GM12878 (cell line): ENCODE measurements at regions not wholly inside any gene's neighbourhood (a gene's known extent, or its start where the extent isn't known, plus 50 kb on each side); places are given as distances from the start of the nearest gene placed in this dataset.

ENCODE experiments used
- CREB1 ChIP-seq: IDR thresholded peaks from 2 replicates; pipeline ENCODE4 v1.6.1; 2012; ENCODE audit warnings: low read depth, mild to moderate bottlenecking, inconsistent platforms
- FOS ChIP-seq: IDR thresholded peaks from 3 replicates; pipeline ENCODE4 v1.6.1; 2011; ENCODE audit warnings: borderline replicate concordance; ENCODE audit not compliant: insufficient read length; ENCODE audit errors: extremely low read depth
- FOXK2 ChIP-seq: fragments of 450-650 bp; IDR thresholded peaks from 2 replicates; pipeline ENCODE4 v1.6.1; 2017; ENCODE audit warnings: mild to moderate bottlenecking, moderate library complexity
- MXI1 ChIP-seq: fragments of 150-350 bp; IDR thresholded peaks from 2 replicates; pipeline ENCODE4 v1.6.1; 2011; ENCODE audit warnings: low read depth, mild to moderate bottlenecking, inconsistent platforms, low read length, improper control_type of control experiment
- NBN ChIP-seq: fragments of 450-650 bp; IDR thresholded peaks from 2 replicates; pipeline ENCODE4 v1.6.1; 2016
- RAD21 ChIP-seq: IDR thresholded peaks from 2 replicates; pipeline ENCODE4 v1.6.1; 2011; ENCODE audit warnings: mild to moderate bottlenecking, low read depth, low read length, moderate library complexity; ENCODE audit not compliant: insufficient read depth
- TF ChIP-seq, protein P1 (sequence below), 3 experiments: IDR thresholded peaks in 2 of 3; conservative IDR thresholded peaks in 1 of 3; 2 replicates each; pipeline ENCODE4 v1.5.1; 2011; ENCODE audit warnings: low read depth in 3 of 3, low read length in 3 of 3, mild to moderate bottlenecking in 3 of 3, control low read depth in 2 of 3, moderate library complexity in 2 of 3, inconsistent platforms in 1 of 3, mixed read lengths in 1 of 3; ENCODE audit not compliant: control insufficient read depth in 2 of 3, insufficient read depth in 1 of 3; ENCODE audit errors: extremely low read depth in 1 of 3

DNA sequence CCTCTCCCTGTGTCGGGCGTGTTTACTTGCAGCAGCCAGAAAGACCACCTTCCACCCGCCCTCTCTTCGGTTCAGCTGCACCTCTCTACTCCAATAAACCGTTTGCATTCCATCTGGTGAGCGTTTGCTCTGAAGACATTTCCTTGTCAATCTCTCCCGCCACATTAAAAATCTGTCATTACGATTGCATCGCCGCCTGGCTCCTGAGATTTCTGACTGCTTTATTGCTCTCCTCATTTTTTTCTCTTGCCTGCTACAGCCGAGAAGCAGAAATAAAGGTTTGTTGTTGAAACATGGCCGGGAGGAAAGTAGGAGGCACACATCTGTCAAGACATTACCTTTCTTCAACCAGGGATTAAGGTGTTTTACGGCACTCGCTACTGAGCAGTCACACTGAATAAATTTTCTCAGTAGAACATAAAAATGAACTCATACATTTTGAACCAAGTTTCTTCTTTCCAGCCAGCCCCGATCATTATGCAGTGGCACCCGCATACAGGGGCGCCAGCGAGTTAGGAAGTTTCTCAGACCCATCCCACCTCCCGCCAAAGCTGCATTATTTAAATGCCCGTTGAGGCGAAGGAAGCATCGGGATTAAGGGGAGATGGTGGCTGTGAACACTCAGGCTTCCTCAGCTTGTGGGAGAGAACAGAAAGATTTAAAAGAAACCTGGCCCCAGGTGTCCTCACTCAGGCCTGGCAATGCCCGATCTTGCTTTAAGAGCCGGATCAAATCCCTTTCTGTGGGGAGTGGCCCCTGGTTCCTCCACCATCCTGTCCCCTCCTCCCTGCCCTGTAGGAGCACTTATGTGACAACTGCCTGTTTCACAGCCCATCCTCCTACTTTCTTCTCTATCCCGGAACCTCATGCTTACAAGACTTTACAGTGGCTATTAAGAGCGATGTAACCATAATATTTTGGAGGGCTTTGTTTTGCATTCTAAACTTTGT lies 1108.9 kb downstream of the BCL11B start:
- TF ChIP-seq, protein P1, sequence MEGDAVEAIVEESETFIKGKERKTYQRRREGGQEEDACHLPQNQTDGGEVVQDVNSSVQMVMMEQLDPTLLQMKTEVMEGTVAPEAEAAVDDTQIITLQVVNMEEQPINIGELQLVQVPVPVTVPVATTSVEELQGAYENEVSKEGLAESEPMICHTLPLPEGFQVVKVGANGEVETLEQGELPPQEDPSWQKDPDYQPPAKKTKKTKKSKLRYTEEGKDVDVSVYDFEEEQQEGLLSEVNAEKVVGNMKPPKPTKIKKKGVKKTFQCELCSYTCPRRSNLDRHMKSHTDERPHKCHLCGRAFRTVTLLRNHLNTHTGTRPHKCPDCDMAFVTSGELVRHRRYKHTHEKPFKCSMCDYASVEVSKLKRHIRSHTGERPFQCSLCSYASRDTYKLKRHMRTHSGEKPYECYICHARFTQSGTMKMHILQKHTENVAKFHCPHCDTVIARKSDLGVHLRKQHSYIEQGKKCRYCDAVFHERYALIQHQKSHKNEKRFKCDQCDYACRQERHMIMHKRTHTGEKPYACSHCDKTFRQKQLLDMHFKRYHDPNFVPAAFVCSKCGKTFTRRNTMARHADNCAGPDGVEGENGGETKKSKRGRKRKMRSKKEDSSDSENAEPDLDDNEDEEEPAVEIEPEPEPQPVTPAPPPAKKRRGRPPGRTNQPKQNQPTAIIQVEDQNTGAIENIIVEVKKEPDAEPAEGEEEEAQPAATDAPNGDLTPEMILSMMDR (IDR thresholded peaks at IDR 0.05 in 2 of 3, conservative IDR thresholded peaks at IDR 0.05 in 1 of 3; ENCODE audit: control insufficient read depth in 2 of 3, extremely low read depth in 1 of 3, insufficient read depth in 1 of 3, low read depth in 3 of 3, low read length in 3 of 3) = no peak
- TF ChIP-seq FOS = no peak
- no peak for TF ChIP-seq FOXK2
- no peak for TF ChIP-seq MXI1
- no peak for TF ChIP-seq NBN
- TF ChIP-seq CREB1 = no peak
- TF ChIP-seq RAD21 = no peak
